HCT116 (cell line): ENCODE measurements at regions not wholly inside any gene's neighbourhood (a gene's known extent, or its start where the extent isn't known, plus 50 kb on each side); places are given as distances from the start of the nearest gene placed in this dataset.

Experiments used
- ATAC-seq: fragments of 200-7000 bp; cut with Tn5 transposase; 2 replicates; pipeline ENCODE4 v1.9.1; 2020; ENCODE audit warnings: mild to moderate bottlenecking, moderate library complexity
- BruUV-seq: library from RNA; stranded (reverse); fragments of 400-500 nt; replicated peaks from 2 replicates; lab custom pipeline; 2021; lab: Mats Ljungman, UMichigan
- CTCF ChIA-PET: fragments of 300-600 bp; sonication (Branson Sonifier 250); formaldehyde crosslinking; loops from one replicate; lab custom pipeline; 2021; ENCODE audit warnings: antibody characterized with exemption; lab: Charles Lee
- POLR2A ChIA-PET: fragments of 300-600, 350-600 bp; sonication (Branson Sonifier 250); formaldehyde crosslinking; loops from one replicate; lab custom pipeline; 2021; ENCODE audit warnings: antibody characterized with exemption; lab: Charles Lee
- RAD21 ChIA-PET, 2 experiments: fragments of 300-600 bp; sonication (Branson Sonifier 250); formaldehyde crosslinking; loops; one replicate each; lab custom pipeline; 2023; ENCODE audit warnings: low total read pairs in 2 of 2; ENCODE audit not compliant: uncharacterized antibody in 2 of 2, unreplicated experiment in 2 of 2, low non-redundant PET in 1 of 2; lab: Charles Lee
- DNase-seq: peaks from one replicate; pipeline ENCODE4 v3.0.0-alpha.2; 2010; ENCODE audit warnings: low read depth, low spot score
- H2AFZ ChIP-seq: fragments of 200-600 bp; shearing (Covaris generic), sonication (generic); 2 replicates; pipeline ENCODE4 v1.6.1; 2017; ENCODE audit warnings: low read depth, mixed run types, mixed read lengths, antibody characterized with exemption, low read length; ENCODE audit not compliant: poor library complexity, severe bottlenecking
- H3K27ac ChIP-seq: 2 replicates; pipeline ENCODE4 v1.5.1; 2012; ENCODE audit warnings: low read depth, low read length
- H3K27me3 ChIP-seq: fragments of 200-600 bp; sonication (generic); 2 replicates; pipeline ENCODE4 v1.6.1; 2016; ENCODE audit warnings: mixed run types, low read length, mixed read lengths; ENCODE audit not compliant: insufficient read depth
- H3K36me3 ChIP-seq, 2 experiments: fragments of 200-500 bp in 1 of 2; fragments of 200-600 bp in 1 of 2; sonication (Bioruptor generic) in 1 of 2; sonication (generic) in 1 of 2; 2 replicates each; pipeline versions ENCODE4 v1.5.1 to v1.6.1; 2014 to 2016; ENCODE audit warnings: low read length in 2 of 2, inconsistent platforms in 1 of 2, mixed read lengths in 1 of 2, mixed run types in 1 of 2; ENCODE audit not compliant: insufficient read depth in 2 of 2, control insufficient read depth in 1 of 2
- H3K4me1 ChIP-seq, 2 experiments: fragments of 200-600 bp in 1 of 2; sonication (generic) in 1 of 2; 2 replicates each; pipeline versions ENCODE4 v1.5.1 to v1.6.1; 2012 to 2017; ENCODE audit warnings: low read length in 2 of 2, inconsistent platforms in 1 of 2, mild to moderate bottlenecking in 1 of 2, mixed read lengths in 1 of 2, mixed run types in 1 of 2, moderate library complexity in 1 of 2; ENCODE audit not compliant: insufficient read depth in 2 of 2, control insufficient read depth in 1 of 2
- H3K4me2 ChIP-seq: fragments of 200-600 bp; sonication (generic); 2 replicates; pipeline ENCODE4 v1.6.1; 2017; ENCODE audit warnings: mixed run types, low read length, mixed read lengths
- H3K4me3 ChIP-seq, 2 experiments: fragments of 200-600 bp in 1 of 2; sonication (generic) in 1 of 2; replicated peaks in 1 of 2; 2 replicates each; pipeline ENCODE4 v1.5.1; 2011 to 2016; ENCODE audit warnings: low read length in 2 of 2, control low read depth in 1 of 2, low read depth in 1 of 2, mild to moderate bottlenecking in 1 of 2, mixed read lengths in 1 of 2, mixed run types in 1 of 2
- H3K79me2 ChIP-seq: fragments of 200-600 bp; sonication (generic); 2 replicates; pipeline ENCODE4 v1.6.1; 2017; ENCODE audit warnings: mild to moderate bottlenecking, mixed run types, low read length, moderate library complexity, mixed read lengths; ENCODE audit not compliant: insufficient read depth
- H3K9ac ChIP-seq: fragments of 200-600 bp; sonication (generic); 2 replicates; pipeline ENCODE4 v1.6.1; 2016; ENCODE audit warnings: low read length, mixed read lengths
- H3K9me2 ChIP-seq: fragments of 200-600 bp; sonication (generic), shearing (Covaris generic); 2 replicates; pipeline ENCODE4 v1.6.1; 2017; ENCODE audit warnings: mixed run types, mild to moderate bottlenecking, moderate library complexity; ENCODE audit not compliant: insufficient read depth
- H3K9me3 ChIP-seq, 2 experiments: fragments of 200-500 bp in 1 of 2; fragments of 200-600 bp in 1 of 2; sonication (Bioruptor generic) in 1 of 2; sonication (generic) in 1 of 2; 2 replicates each; pipeline ENCODE4 v1.6.1; 2014 to 2017; ENCODE audit warnings: low read length in 2 of 2, mixed read lengths in 2 of 2, inconsistent platforms in 1 of 2, low read depth in 1 of 2, mild to moderate bottlenecking in 1 of 2, mixed run types in 1 of 2, moderate library complexity in 1 of 2; ENCODE audit not compliant: control insufficient read depth in 1 of 2, insufficient read depth in 1 of 2
- H4K20me1 ChIP-seq: fragments of 200-600 bp; sonication (generic), shearing (Covaris generic); 2 replicates; pipeline ENCODE4 v1.6.1; 2017; ENCODE audit warnings: mixed run types, mild to moderate bottlenecking, moderate library complexity; ENCODE audit not compliant: insufficient read depth
- ATF3 ChIP-seq: IDR thresholded peaks from 2 replicates; pipeline ENCODE4 v1.6.1; 2012
- CEBPB ChIP-seq: IDR thresholded peaks from 2 replicates; pipeline ENCODE4 v1.6.1; 2012; ENCODE audit warnings: low read depth
- EGR1 ChIP-seq: IDR thresholded peaks from 2 replicates; pipeline ENCODE4 v1.6.1; 2012; ENCODE audit warnings: low read depth
- ELF1 ChIP-seq: IDR thresholded peaks from 2 replicates; pipeline ENCODE4 v1.6.1; 2012; ENCODE audit warnings: low read depth, borderline replicate concordance
- EZH2 ChIP-seq: fragments of 200-600 bp; sonication (generic); IDR thresholded peaks from 2 replicates; pipeline ENCODE4 v1.6.1; 2017; ENCODE audit warnings: antibody characterized with exemption, mixed run types
- EZH2phosphoT487 ChIP-seq: fragments of 200-600 bp; IDR thresholded peaks from 2 replicates; pipeline ENCODE4 v1.6.1; 2018; ENCODE audit warnings: antibody characterized with exemption, borderline replicate concordance
- FOSL1 ChIP-seq: IDR thresholded peaks from 2 replicates; pipeline ENCODE4 v1.6.1; 2012; ENCODE audit warnings: low read depth
- POLR2A ChIP-seq: IDR thresholded peaks from 2 replicates; pipeline ENCODE4 v1.7.0; 2011; ENCODE audit warnings: borderline replicate concordance; ENCODE audit not compliant: insufficient read depth, insufficient read length; ENCODE audit errors: extremely low read depth
- REST ChIP-seq: IDR thresholded peaks from 2 replicates; pipeline ENCODE4 v1.6.1; 2012; ENCODE audit warnings: low read depth
- SRF ChIP-seq: IDR thresholded peaks from 2 replicates; pipeline ENCODE4 v1.6.1; 2012; ENCODE audit warnings: low read depth
- ZNF274 ChIP-seq: fragments of 200-500 bp; sonication (Bioruptor generic); IDR thresholded peaks from 2 replicates; pipeline ENCODE4 v1.6.1; 2014; ENCODE audit warnings: mild to moderate bottlenecking, low read depth, low read length, inconsistent platforms
- intact Hi-C: fragments of 100-400 bp; cut with micrococcal nuclease; formaldehyde crosslinking; loops from 2 replicates; pipeline ENCODE4 v1.10.0; 2022

GRCh38 chr19:28500296-28500695 is 712.7 kb downstream of the UQCRFS1 start:
- Histone ChIP-seq H3K4me1 (no peaks in the 10 kb centered on the region), H3K9me2 (no peaks in the 10 kb centered on the region), H3K9ac (no peak overlapping the region), H3K4me3 (no peak overlapping the region), H2AFZ (no peak overlapping the region), H3K4me2 (no peak overlapping the region), H3K27me3 (no peaks in the 10 kb centered on the region), H4K20me1 (no peaks in the 10 kb centered on the region), H3K36me3 (no peaks in the 10 kb centered on the region), H3K9me3 (peaks cover 13 to 21% of the 10 kb centered on the region in 2 experiments; a peak in 2 of 4 replicates), H3K27ac (no peak overlapping the region), H3K79me2 (no peaks in the 10 kb centered on the region)
- POLR2A ChIA-PET: no interaction called here
- CTCF ChIA-PET: no interaction called here
- BruUV-seq: no TSS peak
- ATAC-seq: no peak
- TF ChIP-seq ATF3: no peak
- no peak for TF ChIP-seq EZH2
- no peak for TF ChIP-seq ZNF274
- TF ChIP-seq SRF: no peak
- TF ChIP-seq CEBPB: no peak
- no peak for TF ChIP-seq REST
- TF ChIP-seq ELF1: no peak
- TF ChIP-seq POLR2A: no peak
- no peak for TF ChIP-seq FOSL1
- no peak for TF ChIP-seq EZH2phosphoT487
- TF ChIP-seq EGR1: no peak
- intact Hi-C loops: no loop called here
- RAD21 ChIA-PET: no interaction called here
- DNase-seq: no peak
